ENCODE measurements at regions not wholly inside any gene's neighbourhood (a gene's known extent, or its start where the extent isn't known, plus 50 kb on each side); places are given as distances from the start of the nearest gene placed in this dataset.

- no peak for TF ChIP-seq REST (IDR thresholded peaks at IDR 0.05; ENCODE audit: insufficient read depth in 1 of 2, low read depth in 2 of 2, low read length in 2 of 2)
- TF ChIP-seq TAF1 (IDR thresholded peaks at IDR 0.05; ENCODE audit: borderline replicate concordance, insufficient read depth, low read length): no peak
- TF ChIP-seq SIN3A (IDR thresholded peaks at IDR 0.05; ENCODE audit: borderline replicate concordance, insufficient read depth, low read length): no peak
- TF ChIP-seq POLR2AphosphoS5 (IDR thresholded peaks at IDR 0.05; ENCODE audit: low read depth, low read length): no peak
- TF ChIP-seq FOXP2 (optimal IDR thresholded peaks at IDR 0.05; ENCODE audit: borderline replicate concordance, extremely low read depth, extremely low read length, insufficient read depth): no peak
Measured at GRCh38 chr20:6665161-6665560, 102.3 kb upstream of the BMP2 start.

All from PFSK-1 (cell line).